Hepatocyte (in vitro differentiated cells): ENCODE measurements at regions not wholly inside any gene's neighbourhood (a gene's known extent, or its start where the extent isn't known, plus 50 kb on each side); places are given as distances from the start of the nearest gene placed in this dataset.
A peak's percentile ranks its signal among the peaks of the same experiment; 100 is the strongest.

Source experiments
- DNase-seq: peaks from one replicate; pipeline ENCODE4 v3.0.0-alpha.2; 2016; ENCODE audit warnings: low spot score
- H2AFZ ChIP-seq: fragments of 200-600 bp; sonication (generic); 2 replicates; pipeline ENCODE4 v1.6.0; 2016; ENCODE audit warnings: antibody characterized with exemption, mild to moderate bottlenecking
- H3K27ac ChIP-seq: fragments of 200-600 bp; sonication (generic); 2 replicates; pipeline ENCODE4 v1.5.1; 2016; ENCODE audit warnings: mild to moderate bottlenecking
- H3K27me3 ChIP-seq: fragments of 200-600 bp; sonication (generic); 2 replicates; pipeline ENCODE4 v1.6.1; 2016
- H3K36me3 ChIP-seq: fragments of 200-600 bp; sonication (generic); replicated peaks from 2 replicates; pipeline ENCODE4 v1.5.1; 2016; ENCODE audit warnings: low read depth; ENCODE audit not compliant: insufficient read depth
- H3K4me1 ChIP-seq: fragments of 200-600 bp; sonication (generic); 2 replicates; pipeline ENCODE4 v1.5.1; 2016; ENCODE audit warnings: mild to moderate bottlenecking, moderate library complexity; ENCODE audit not compliant: insufficient read depth
- H3K4me2 ChIP-seq: fragments of 200-600 bp; sonication (generic); 2 replicates; pipeline ENCODE4 v1.6.0; 2016
- H3K4me3 ChIP-seq: fragments of 200-600 bp; sonication (generic); 2 replicates; pipeline ENCODE4 v1.5.1; 2016; ENCODE audit warnings: mild to moderate bottlenecking
- H3K79me2 ChIP-seq: fragments of 200-600 bp; sonication (generic); 2 replicates; pipeline ENCODE4 v1.6.0; 2017; ENCODE audit warnings: mild to moderate bottlenecking
- H3K9me2 ChIP-seq: fragments of 200-600 bp; sonication (generic); replicated peaks from 2 replicates; pipeline ENCODE4 v1.6.0; 2017; ENCODE audit warnings: mild to moderate bottlenecking; ENCODE audit not compliant: insufficient read depth
- H3K9me3 ChIP-seq: fragments of 200-600 bp; sonication (generic); 2 replicates; pipeline ENCODE4 v1.5.1; 2016; ENCODE audit warnings: low read depth, mild to moderate bottlenecking
- H4K20me1 ChIP-seq: fragments of 200-600 bp; sonication (generic); 2 replicates; pipeline ENCODE4 v1.6.0; 2016; ENCODE audit warnings: mild to moderate bottlenecking; ENCODE audit not compliant: insufficient read depth, poor library complexity, severe bottlenecking
- CTCF ChIP-seq: fragments of 200-600 bp; sonication (generic); IDR thresholded peaks from 2 replicates; pipeline ENCODE4 v1.5.1; 2016; ENCODE audit warnings: antibody characterized with exemption, mild to moderate bottlenecking; ENCODE audit not compliant: poor library complexity
- EZH2 ChIP-seq: fragments of 200-600 bp; sonication (generic); IDR thresholded peaks from 2 replicates; pipeline ENCODE4 v1.6.1; 2016; ENCODE audit warnings: antibody characterized with exemption, mild to moderate bottlenecking, borderline replicate concordance
- EZH2phosphoT487 ChIP-seq: fragments of 200-600 bp; sonication (generic); IDR thresholded peaks from one replicate; pipeline ENCODE4 v1.6.1; 2018; ENCODE audit warnings: antibody characterized with exemption, mild to moderate bottlenecking, low read depth, moderate library complexity; ENCODE audit not compliant: unreplicated experiment, severe bottlenecking
- WGBS: methylation state at CpG from one replicate; pipeline ENCODE4 v1.1.6; 2016; ENCODE audit warnings: low lambda C conversion rate; ENCODE audit errors: missing lambda C conversion rate; 5-methylcytosine and 5-hydroxymethylcytosine counted together

GRCh38 chr3:117404730-117405129, 695.2 kb downstream of the TUSC7 start:
- WGBS = 72% methylated on average over 2 of the region's 2 CpGs
- Histone ChIP-seq H3K9me3 (no peaks in the 10 kb centered on the region), H2AFZ (no peak overlapping the region), H4K20me1 (no peaks in the 10 kb centered on the region), H3K4me2 (no peak overlapping the region), H3K27me3 (no peaks in the 10 kb centered on the region), H3K79me2 (no peaks in the 10 kb centered on the region), H3K4me3 (no peak overlapping the region), H3K4me1 (peaks cover 12% of the 10 kb centered on the region), H3K9me2 (no peaks in the 10 kb centered on the region), H3K36me3 (no peaks in the 10 kb centered on the region), H3K27ac (no peak overlapping the region)
- DNase-seq = no peak
- TF ChIP-seq CTCF (no peak), EZH2phosphoT487 (no peak), EZH2 (no peak)

- Histone ChIP-seq H3K4me1 (peaks cover 12% of the 10 kb centered on the region), H3K36me3 (no peaks in the 10 kb centered on the region)
- 41% methylated on average over 1 of the region's 1 CpG for WGBS
Observed at GRCh38 chr3:117405359-117405758, 695.8 kb downstream of the TUSC7 start.

GRCh38 chr3:117407317-117407716, 697.7 kb downstream of the TUSC7 start:
- Histone ChIP-seq H4K20me1 (no peaks in the 10 kb centered on the region), H3K27ac (no peak overlapping the region), H3K36me3 (no peaks in the 10 kb centered on the region), H3K4me3 (no peak overlapping the region), H3K4me2 (no peak overlapping the region), H3K79me2 (no peaks in the 10 kb centered on the region), H3K9me2 (no peaks in the 10 kb centered on the region), H2AFZ (no peak overlapping the region), H3K27me3 (no peaks in the 10 kb centered on the region), H3K4me1 (no peaks in the 10 kb centered on the region), H3K9me3 (no peaks in the 10 kb centered on the region)
- TF ChIP-seq EZH2phosphoT487 = no peak
- TF ChIP-seq CTCF = peak; percentile 30
- DNase-seq = peak; percentile 18

More at GRCh38 chr3:117405359-117405758, 695.8 kb downstream of the TUSC7 start:
- no peaks in the 10 kb centered on the region for H3K9me3 ChIP-seq
- no peak for DNase-seq
- H4K20me1 ChIP-seq = no peaks in the 10 kb centered on the region
- H3K27ac ChIP-seq = no peak overlapping the region
- no peak overlapping the region for H2AFZ ChIP-seq
- TF ChIP-seq EZH2phosphoT487 (no peak), EZH2 (no peak), CTCF (no peak)
- no peak overlapping the region for H3K4me2 ChIP-seq
- H3K27me3 ChIP-seq = no peaks in the 10 kb centered on the region
- H3K4me3 ChIP-seq = no peak overlapping the region
- no peaks in the 10 kb centered on the region for H3K9me2 ChIP-seq
- H3K79me2 ChIP-seq = no peaks in the 10 kb centered on the region

- Histone ChIP-seq H3K9me3 (no peaks in the 10 kb centered on the region), H4K20me1 (no peaks in the 10 kb centered on the region), H3K79me2 (no peaks in the 10 kb centered on the region), H3K4me3 (no peak overlapping the region), H3K36me3 (no peaks in the 10 kb centered on the region), H3K4me1 (no peaks in the 10 kb centered on the region), H3K27ac (no peak overlapping the region), H2AFZ (no peak overlapping the region), H3K27me3 (no peaks in the 10 kb centered on the region), H3K4me2 (no peak overlapping the region), H3K9me2 (no peaks in the 10 kb centered on the region)
- DNase-seq = no peak
- no peak for TF ChIP-seq EZH2phosphoT487
- no peak for TF ChIP-seq EZH2
- no peak for TF ChIP-seq CTCF
Observed at GRCh38 chr3:117408811-117409210, 699.2 kb downstream of the TUSC7 start.
